Uterus (tissue), 2 donors: ENCODE measurements at regions not wholly inside any gene's neighbourhood (a gene's known extent, or its start where the extent isn't known, plus 50 kb on each side); places are given as distances from the start of the nearest gene placed in this dataset.

ENCODE experiments used
- POLR2A ChIP-seq, 2 donors: fragments of 450-650 bp; IDR thresholded peaks; one replicate each; pipeline ENCODE4 v1.6.1; 2016; ENCODE audit warnings: antibody characterized with exemption in 2 of 2, mild to moderate bottlenecking in 1 of 2, moderate library complexity in 1 of 2
- TF ChIP-seq, protein P1 (sequence below), 4 experiments: fragments of 200-600 bp in 2 of 4; fragments of 450-650 bp in 2 of 4; sonication (generic) in 2 of 4; IDR thresholded peaks; one replicate each; pipeline ENCODE4 v1.5.1; 2016 to 2019; ENCODE audit warnings: antibody characterized with exemption in 4 of 4, mild to moderate bottlenecking in 2 of 4, moderate library complexity in 1 of 4

DNA sequence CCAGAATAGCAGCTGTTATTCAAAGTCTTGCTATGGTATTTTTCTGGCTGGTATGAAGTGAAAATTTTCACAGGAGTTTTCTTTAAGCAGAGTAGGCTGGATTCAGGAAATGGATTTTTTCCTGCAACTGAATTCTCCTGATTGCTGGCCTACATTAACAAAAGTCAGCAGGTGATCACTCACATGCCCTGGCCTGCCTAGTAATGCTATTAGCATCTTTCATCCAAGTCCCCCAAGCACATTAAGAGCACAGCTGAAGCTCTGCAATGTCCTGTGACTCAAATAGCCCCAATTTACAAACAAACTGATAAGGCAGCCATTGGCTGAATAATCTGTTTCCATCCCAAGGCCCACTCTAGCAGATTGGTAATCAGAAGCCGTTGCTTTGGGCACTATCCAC, 688.3 kb upstream of the LMCD1 start:
- TF ChIP-seq POLR2A (IDR thresholded peaks at IDR 0.05): no peak
- TF ChIP-seq, protein P1, sequence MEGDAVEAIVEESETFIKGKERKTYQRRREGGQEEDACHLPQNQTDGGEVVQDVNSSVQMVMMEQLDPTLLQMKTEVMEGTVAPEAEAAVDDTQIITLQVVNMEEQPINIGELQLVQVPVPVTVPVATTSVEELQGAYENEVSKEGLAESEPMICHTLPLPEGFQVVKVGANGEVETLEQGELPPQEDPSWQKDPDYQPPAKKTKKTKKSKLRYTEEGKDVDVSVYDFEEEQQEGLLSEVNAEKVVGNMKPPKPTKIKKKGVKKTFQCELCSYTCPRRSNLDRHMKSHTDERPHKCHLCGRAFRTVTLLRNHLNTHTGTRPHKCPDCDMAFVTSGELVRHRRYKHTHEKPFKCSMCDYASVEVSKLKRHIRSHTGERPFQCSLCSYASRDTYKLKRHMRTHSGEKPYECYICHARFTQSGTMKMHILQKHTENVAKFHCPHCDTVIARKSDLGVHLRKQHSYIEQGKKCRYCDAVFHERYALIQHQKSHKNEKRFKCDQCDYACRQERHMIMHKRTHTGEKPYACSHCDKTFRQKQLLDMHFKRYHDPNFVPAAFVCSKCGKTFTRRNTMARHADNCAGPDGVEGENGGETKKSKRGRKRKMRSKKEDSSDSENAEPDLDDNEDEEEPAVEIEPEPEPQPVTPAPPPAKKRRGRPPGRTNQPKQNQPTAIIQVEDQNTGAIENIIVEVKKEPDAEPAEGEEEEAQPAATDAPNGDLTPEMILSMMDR (IDR thresholded peaks at IDR 0.05): no peak
